HG02943 (cell line): ENCODE measurements at regions not wholly inside any gene's neighbourhood (a gene's known extent, or its start where the extent isn't known, plus 50 kb on each side); places are given as distances from the start of the nearest gene placed in this dataset.
"Not testable (repeated sequence)": the region's sequence is repeated elsewhere in the genome, so short reads cannot be mapped to it uniquely, and the experiment has no call there.

ENCODE experiments used
- ATAC-seq: cut with Tn5 transposase; IDR thresholded peaks from one replicate; pipeline ENCODE4 v1.9.1; 2021; ENCODE audit warnings: mild to moderate bottlenecking, low read depth, moderate library complexity; ENCODE audit not compliant: unreplicated experiment

- ATAC-seq = no peak
These were observed 94.7 kb upstream of the EFEMP1 start for GRCh38 chr2:56018267-56018666.

DNA sequence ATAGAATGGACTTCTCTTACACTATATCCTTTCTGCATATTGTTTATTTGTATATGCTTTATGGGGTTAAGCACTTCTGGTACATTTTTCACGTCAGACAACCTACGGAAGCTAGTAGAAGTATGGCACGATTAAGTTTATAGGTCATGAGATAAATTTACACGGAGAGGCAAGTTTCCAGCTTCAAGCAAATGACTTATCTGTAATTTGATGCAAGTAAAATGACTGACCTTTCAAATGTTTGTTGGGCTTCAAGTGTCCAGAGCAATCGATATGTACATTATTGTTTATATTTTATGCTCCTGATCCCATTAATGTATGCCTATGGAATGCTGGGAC, 97.5 kb upstream of the EFEMP1 start:
- ATAC-seq = no peak

- ATAC-seq = no peak
These were observed 98.0 kb upstream of the EFEMP1 start for GRCh38 chr2:56021579-56021978.

DNA sequence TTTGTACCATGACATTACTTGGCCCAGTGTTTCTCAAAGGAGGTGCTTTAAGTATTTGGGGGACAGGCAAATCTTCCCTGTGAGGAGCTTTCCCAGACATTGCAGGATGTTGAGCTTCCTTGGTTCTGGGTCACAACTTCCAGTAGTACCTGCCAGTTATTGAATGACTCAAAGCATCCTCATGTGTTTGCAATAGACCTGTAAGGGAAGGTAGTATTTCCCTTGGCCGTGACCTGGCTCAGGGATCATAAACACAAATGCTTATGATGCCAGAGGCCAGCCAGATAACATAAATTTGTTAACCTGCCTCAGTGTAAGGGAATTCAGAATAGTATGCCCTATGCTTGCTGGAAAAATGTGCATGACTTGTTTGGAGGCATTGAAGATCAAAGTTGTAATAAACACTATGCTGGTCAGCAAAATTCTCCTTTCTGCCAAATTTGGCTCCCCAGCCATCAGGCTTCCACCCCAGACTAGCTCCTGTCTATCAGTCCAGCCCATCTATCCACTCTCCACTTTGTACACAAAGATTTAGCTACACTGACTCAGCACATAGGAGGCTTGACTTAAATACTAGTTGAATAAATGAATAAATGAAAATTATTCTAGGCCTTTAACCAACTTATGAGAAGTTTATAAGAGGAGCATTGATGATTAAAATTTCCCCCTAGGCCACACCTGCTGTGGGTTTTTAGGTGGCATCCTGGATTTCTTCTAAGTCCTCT, 102.0 kb upstream of the EFEMP1 start:
- ATAC-seq = no peak

DNA sequence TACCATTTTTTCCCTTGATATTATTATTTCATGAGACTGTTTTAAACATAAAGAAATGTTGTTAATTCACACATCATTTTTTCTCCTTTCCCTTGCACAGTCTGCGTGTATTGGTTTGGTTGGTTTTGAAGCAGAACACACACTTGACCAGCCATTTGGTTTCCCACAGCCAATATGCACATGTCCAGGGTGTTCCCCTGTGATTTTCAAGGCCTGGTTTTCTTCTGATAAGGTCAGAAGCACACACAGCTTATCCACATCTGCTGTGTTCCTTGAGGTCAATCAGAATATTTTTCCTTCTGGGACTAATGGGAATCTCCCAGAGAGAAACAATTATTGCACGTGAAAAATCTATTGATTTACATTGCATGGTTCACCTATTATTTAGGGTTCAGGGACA, 103.2 kb upstream of the EFEMP1 start:
- ATAC-seq = no peak

DNA sequence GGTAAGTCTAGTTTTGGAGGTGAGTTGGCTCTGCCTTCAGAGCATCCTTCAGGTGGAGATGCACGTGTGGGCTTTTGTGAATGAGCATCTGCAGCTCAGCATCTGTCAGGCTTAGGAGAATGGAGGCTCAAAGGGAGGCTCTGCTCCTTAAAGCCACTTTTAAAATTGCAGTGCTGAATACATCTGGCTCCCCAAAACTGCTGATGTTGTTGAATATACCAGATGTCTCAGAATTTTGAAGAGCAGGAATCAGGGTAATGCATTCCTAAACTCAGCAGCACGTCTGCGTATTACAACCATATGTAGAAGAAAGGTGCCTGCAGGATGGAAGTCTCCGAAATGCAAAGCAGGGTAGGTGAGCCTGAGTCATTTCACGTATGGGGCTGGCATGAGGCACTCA, 106.5 kb upstream of the EFEMP1 start:
- no peak for ATAC-seq

DNA sequence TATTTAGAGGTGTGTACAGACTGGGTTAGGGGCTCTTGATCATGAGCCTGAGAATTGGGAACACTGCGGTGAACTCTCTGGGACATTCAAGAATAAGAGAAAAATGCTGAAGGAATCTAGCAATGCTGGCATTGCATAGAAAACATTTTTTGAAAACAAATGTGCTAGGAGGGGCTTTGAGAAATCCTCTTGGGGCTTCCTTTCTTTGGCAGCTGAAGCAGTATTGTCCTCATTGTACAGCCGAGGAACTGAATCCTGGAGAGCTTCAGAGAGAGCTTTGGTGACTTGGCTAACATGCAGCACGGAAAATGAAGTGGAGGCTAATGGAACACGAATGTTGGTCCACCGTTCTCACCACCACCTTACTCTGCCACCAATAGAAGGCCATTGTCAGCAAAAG, 107.3 kb upstream of the EFEMP1 start:
- ATAC-seq = no peak

- no peak for ATAC-seq
These were observed 110.7 kb upstream of the EFEMP1 start for GRCh38 chr2:56034258-56034657.

GRCh38 chr2:56040189-56040588, 116.6 kb upstream of the EFEMP1 start:
- ATAC-seq = no peak

DNA sequence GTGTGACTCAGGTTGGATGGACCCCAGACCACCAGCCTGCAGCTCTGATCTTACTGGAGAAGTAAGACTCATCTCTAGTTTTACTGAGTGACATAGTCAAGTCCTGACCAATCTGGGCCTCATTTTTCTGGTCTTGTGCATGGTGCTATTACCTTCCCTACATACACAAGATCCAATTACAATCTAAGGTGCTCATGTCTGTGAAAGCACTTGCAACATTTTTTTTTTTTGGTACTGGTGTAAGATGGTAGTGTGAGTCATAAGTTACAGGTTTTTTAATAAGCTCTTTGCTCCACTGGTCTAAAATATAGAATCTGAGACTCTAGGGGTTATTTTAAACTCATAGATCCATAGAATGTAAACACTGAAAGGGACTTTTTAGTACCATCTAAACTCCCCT, 117.3 kb upstream of the EFEMP1 start:
- no peak for ATAC-seq

DNA sequence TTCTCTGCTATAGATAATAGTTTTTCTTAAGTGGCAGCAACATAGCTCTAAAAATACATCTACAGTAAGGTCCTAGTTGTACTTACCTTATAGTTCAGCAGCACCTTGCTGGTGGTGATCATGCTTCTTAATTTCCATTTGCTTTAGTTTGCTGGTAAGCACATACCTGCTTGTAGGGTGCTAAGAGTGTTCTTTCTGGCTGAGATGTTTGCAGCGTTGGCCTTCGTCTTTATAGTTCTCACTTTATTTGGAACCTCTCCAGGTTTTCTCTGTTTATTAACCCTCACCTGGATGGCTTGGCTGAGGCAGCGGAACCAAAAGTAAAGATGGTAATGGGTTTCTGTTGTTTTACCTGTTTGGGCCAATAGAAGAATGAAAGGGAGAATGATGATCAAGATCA, 123.6 kb upstream of the EFEMP1 start:
- ATAC-seq = no peak

- no peak for ATAC-seq
These were observed 125.8 kb upstream of the EFEMP1 start for GRCh38 chr2:56049233-56049845.

GRCh38 chr2:56053679-56054078, 130.1 kb upstream of the EFEMP1 start:
- ATAC-seq = no peak

- no peak for ATAC-seq
These were observed 128.4 kb upstream of the CCDC85A start for GRCh38 chr2:56055405-56055804.

- not testable (repeated sequence) for ATAC-seq
These were observed 122.5 kb upstream of the CCDC85A start for GRCh38 chr2:56061327-56061726.

DNA sequence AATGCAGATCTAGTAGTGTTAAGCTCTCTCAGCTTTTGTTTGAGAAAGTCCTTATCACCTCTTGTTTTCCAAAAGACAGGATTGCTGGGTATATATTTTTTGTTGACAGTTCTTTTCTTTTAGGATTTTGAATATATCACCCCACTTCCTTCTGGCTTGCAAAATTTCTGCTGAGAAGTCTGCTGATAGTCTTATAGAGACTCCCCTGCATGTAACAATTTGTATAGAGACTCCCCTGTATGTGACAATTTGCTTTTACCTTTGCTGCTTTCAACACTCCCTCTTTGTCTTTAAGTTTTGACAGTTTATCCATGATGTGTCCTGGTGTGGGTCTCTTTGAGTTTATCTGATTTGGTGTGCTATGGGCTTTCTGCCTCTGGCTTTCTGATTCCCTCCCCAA, 115.0 kb upstream of the CCDC85A start:
- no peak for ATAC-seq

- ATAC-seq = no peak
These were observed 106.4 kb upstream of the CCDC85A start for GRCh38 chr2:56077359-56077915.

DNA sequence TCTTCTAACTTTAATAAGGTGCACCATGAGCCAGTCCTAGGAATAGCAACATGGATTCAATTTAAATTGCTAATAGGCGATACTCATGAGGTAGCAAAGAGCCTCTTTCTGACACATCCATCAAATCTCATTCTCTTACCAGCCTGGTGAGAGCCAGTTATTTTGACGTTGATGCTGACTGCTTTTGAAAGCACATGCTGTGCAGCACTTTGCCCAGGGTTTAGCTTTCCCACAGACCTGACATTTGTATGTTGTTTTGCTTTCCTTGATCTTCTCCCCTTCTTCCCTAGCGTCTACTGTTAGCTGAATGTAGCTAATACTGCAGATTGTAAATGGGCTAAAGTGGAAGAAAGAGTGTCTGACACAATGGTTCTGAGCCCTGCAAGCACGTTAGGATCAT, 101.1 kb upstream of the CCDC85A start:
- no peak for ATAC-seq

- ATAC-seq = no peak
These were observed 99.5 kb upstream of the CCDC85A start for GRCh38 chr2:56084111-56084901.

- no peak for ATAC-seq
These were observed 97.5 kb upstream of the CCDC85A start for GRCh38 chr2:56086336-56086735.

DNA sequence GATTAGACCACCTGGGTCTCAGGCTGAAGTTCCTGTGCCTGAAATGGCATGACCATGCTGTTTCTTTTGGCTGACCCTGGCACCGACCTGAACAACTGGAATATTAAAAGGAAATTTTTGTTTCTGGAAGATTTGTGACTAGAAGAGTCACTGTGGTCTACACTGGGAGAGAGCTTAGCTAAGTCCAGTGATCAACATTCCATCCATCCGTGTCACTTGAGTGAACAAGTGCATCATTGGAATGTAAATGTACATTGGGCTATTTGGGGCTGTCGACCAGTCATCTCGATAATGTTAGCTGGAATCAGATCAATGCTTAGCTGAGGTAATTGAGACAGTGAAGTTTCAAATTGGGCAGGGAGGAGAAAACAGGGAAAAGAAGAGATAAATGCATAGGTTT, 95.4 kb upstream of the CCDC85A start:
- ATAC-seq = no peak
